Large intestine (tissue), 3 donors: ENCODE measurements at regions not wholly inside any gene's neighbourhood (a gene's known extent, or its start where the extent isn't known, plus 50 kb on each side); places are given as distances from the start of the nearest gene placed in this dataset.
"Not testable (repeated sequence)": the region's sequence is repeated elsewhere in the genome, so short reads cannot be mapped to it uniquely, and the experiment has no call there.

Experiments used
- DNase-seq, 2 donors: peaks; one replicate each; pipeline versions ENCODE4 v3.0.0 to v3.0.0-alpha.2; 2013
- H3K27ac ChIP-seq: one replicate; pipeline ENCODE4 v1.5.1; 2013; ENCODE audit warnings: low read length
- H3K27me3 ChIP-seq: 2 replicates; pipeline ENCODE4 v1.6.1; 2013; ENCODE audit warnings: low read length; ENCODE audit not compliant: control insufficient read depth, insufficient read depth
- H3K36me3 ChIP-seq: 2 replicates; pipeline ENCODE4 v1.6.1; 2013; ENCODE audit warnings: low read length; ENCODE audit not compliant: control insufficient read depth, insufficient read depth
- H3K4me1 ChIP-seq: one replicate; pipeline ENCODE4 v1.6.1; 2013; ENCODE audit warnings: low read length; ENCODE audit not compliant: control insufficient read depth, insufficient read depth
- H3K4me3 ChIP-seq: one replicate; pipeline ENCODE4 v1.5.1; 2013; ENCODE audit warnings: low read length
- H3K9me3 ChIP-seq: one replicate; pipeline ENCODE4 v1.6.1; 2013; ENCODE audit warnings: mild to moderate bottlenecking, low read depth, low read length, moderate library complexity; ENCODE audit not compliant: control insufficient read depth
- WGBS: methylation state at CpG from one replicate; pipeline ENCODE4 v1.1.5; 2013; ENCODE audit warnings: low lambda C conversion rate; ENCODE audit not compliant: insufficient coverage; 5-methylcytosine and 5-hydroxymethylcytosine counted together

- Histone ChIP-seq H3K36me3 (no peaks in the 10 kb centered on the region), H3K27ac (no peak overlapping the region), H3K4me3 (no peak overlapping the region), H3K4me1 (no peaks in the 10 kb centered on the region), H3K9me3 (no peaks in the 10 kb centered on the region), H3K27me3 (no peaks in the 10 kb centered on the region)
- WGBS = no CpG with 5 or more reads among the region's 2 CpGs
- peak in 1 of 2 donors; percentile 6 for DNase-seq
Measured at GRCh38 chr1:73860421-73860950, 337.5 kb downstream of the LRRIQ3 start.

- Histone ChIP-seq H3K9me3 (no peaks in the 10 kb centered on the region), H3K4me3 (no peak overlapping the region), H3K27me3 (no peaks in the 10 kb centered on the region), H3K27ac (no peak overlapping the region), H3K36me3 (no peaks in the 10 kb centered on the region), H3K4me1 (no peaks in the 10 kb centered on the region)
- no CpG with 5 or more reads among the region's 1 CpG for WGBS
- DNase-seq = no peak
Measured at GRCh38 chr1:73859227-73859626, 338.7 kb downstream of the LRRIQ3 start.

- Histone ChIP-seq H3K27me3 (no peaks in the 10 kb centered on the region), H3K9me3 (no peaks in the 10 kb centered on the region), H3K4me1 (no peaks in the 10 kb centered on the region), H3K27ac (no peak overlapping the region), H3K36me3 (no peaks in the 10 kb centered on the region), H3K4me3 (no peak overlapping the region)
- WGBS = 88% methylated on average over 1 of the region's 2 CpGs
- no peak for DNase-seq
Measured at GRCh38 chr1:73854527-73854926, 343.4 kb downstream of the LRRIQ3 start.

GRCh38 chr1:73842436-73842835, 355.5 kb downstream of the LRRIQ3 start:
- H3K27ac ChIP-seq = no peak overlapping the region
- no peaks in the 10 kb centered on the region for H3K36me3 ChIP-seq
- no peaks in the 10 kb centered on the region for H3K9me3 ChIP-seq
- DNase-seq = no peak
- H3K4me1 ChIP-seq = no peaks in the 10 kb centered on the region
- H3K4me3 ChIP-seq = no peak overlapping the region
- no peaks in the 10 kb centered on the region for H3K27me3 ChIP-seq

GRCh38 chr1:73839922-73840321, 358.1 kb downstream of the LRRIQ3 start:
- Histone ChIP-seq H3K4me1 (no peaks in the 10 kb centered on the region), H3K9me3 (no peaks in the 10 kb centered on the region), H3K27ac (no peak overlapping the region), H3K27me3 (no peaks in the 10 kb centered on the region), H3K36me3 (no peaks in the 10 kb centered on the region), H3K4me3 (no peak overlapping the region)
- no peak for DNase-seq
- WGBS = 61% methylated on average over 3 of the region's 4 CpGs

- no peaks in the 10 kb centered on the region for H3K36me3 ChIP-seq
- no peak overlapping the region for H3K27ac ChIP-seq
- no peaks in the 10 kb centered on the region for H3K27me3 ChIP-seq
- no peaks in the 10 kb centered on the region for H3K9me3 ChIP-seq
- H3K4me3 ChIP-seq = no peak overlapping the region
- no peak for DNase-seq
- no peaks in the 10 kb centered on the region for H3K4me1 ChIP-seq
- 93% methylated on average over 2 of the region's 5 CpGs for WGBS
Measured at GRCh38 chr1:73832276-73833181, 365.4 kb downstream of the LRRIQ3 start.

- DNase-seq, H3K27me3 ChIP-seq, H3K4me1 ChIP-seq, H3K4me3 ChIP-seq, H3K36me3 ChIP-seq, H3K27ac ChIP-seq, H3K9me3 ChIP-seq: not testable (repeated sequence)
- 83% methylated on average over 1 of the region's 3 CpGs for WGBS
Measured at GRCh38 chr1:73827283-73827682, 370.7 kb downstream of the LRRIQ3 start.

- Histone ChIP-seq H3K4me1 (no peaks in the 10 kb centered on the region), H3K36me3 (no peaks in the 10 kb centered on the region), H3K27ac (no peak overlapping the region), H3K27me3 (no peaks in the 10 kb centered on the region), H3K9me3 (no peaks in the 10 kb centered on the region), H3K4me3 (no peak overlapping the region)
- WGBS = 80% methylated on average over 4 of the region's 4 CpGs
- no peak for DNase-seq
Measured at GRCh38 chr1:73824065-73824464, 373.9 kb downstream of the LRRIQ3 start.

- no peaks in the 10 kb centered on the region for H3K4me1 ChIP-seq
- H3K27ac ChIP-seq = no peak overlapping the region
- H3K4me3 ChIP-seq = no peak overlapping the region
- no peaks in the 10 kb centered on the region for H3K9me3 ChIP-seq
- H3K36me3 ChIP-seq = no peaks in the 10 kb centered on the region
- DNase-seq = no peak
- H3K27me3 ChIP-seq = no peaks in the 10 kb centered on the region
Measured at GRCh38 chr1:73821520-73821919, 376.5 kb downstream of the LRRIQ3 start.

- no peaks in the 10 kb centered on the region for H3K27me3 ChIP-seq
- no peak overlapping the region for H3K4me3 ChIP-seq
- H3K27ac ChIP-seq = no peak overlapping the region
- no peaks in the 10 kb centered on the region for H3K4me1 ChIP-seq
- DNase-seq = no peak
- H3K9me3 ChIP-seq = no peaks in the 10 kb centered on the region
- H3K36me3 ChIP-seq = no peaks in the 10 kb centered on the region
- no CpG with 5 or more reads among the region's 1 CpG for WGBS
Measured at GRCh38 chr1:73820843-73821242, 377.1 kb downstream of the LRRIQ3 start.

GRCh38 chr1:73813716-73814115, 384.3 kb downstream of the LRRIQ3 start:
- Histone ChIP-seq H3K36me3 (no peaks in the 10 kb centered on the region), H3K4me3 (no peak overlapping the region), H3K4me1 (no peaks in the 10 kb centered on the region), H3K9me3 (no peaks in the 10 kb centered on the region), H3K27me3 (no peaks in the 10 kb centered on the region), H3K27ac (no peak overlapping the region)
- WGBS = no CpG with 5 or more reads among the region's 2 CpGs
- DNase-seq = no peak
